SK-N-SH treated with all-trans-retinoic acid at 6 μM for 48 hours (cell line): ENCODE measurements at regions not wholly inside any gene's neighbourhood (a gene's known extent, or its start where the extent isn't known, plus 50 kb on each side); places are given as distances from the start of the nearest gene placed in this dataset.

Experiments used
- ARNTL ChIP-seq: fragments of 450-650 bp; formaldehyde crosslinking; IDR thresholded peaks from 2 replicates; pipeline ENCODE4 v1.5.0; 2020; ENCODE audit warnings: low read depth, mild to moderate bottlenecking, moderate library complexity, borderline replicate concordance
- CSDC2 ChIP-seq: fragments of 250-450 bp; sonication (Bioruptor Pico); IDR thresholded peaks from 2 replicates; pipeline ENCODE4 v1.5.0; 2020; ENCODE audit warnings: mild to moderate bottlenecking, moderate library complexity
- CSRNP3 ChIP-seq: fragments of 250-450 bp; sonication (Bioruptor Pico); IDR thresholded peaks from 2 replicates; pipeline ENCODE4 v1.5.1; 2021; ENCODE audit warnings: mild to moderate bottlenecking, moderate library complexity
- GLIS3 ChIP-seq: fragments of 250-450 bp; sonication (Bioruptor Pico); IDR thresholded peaks from 2 replicates; pipeline ENCODE4 v1.5.0; 2020; ENCODE audit warnings: mild to moderate bottlenecking, moderate library complexity
- PATZ1 ChIP-seq: fragments of 250-450 bp; sonication (Bioruptor Pico); IDR thresholded peaks from 2 replicates; pipeline ENCODE4 v1.8.0; 2020; ENCODE audit warnings: mild to moderate bottlenecking, moderate library complexity, borderline replicate concordance
- POU6F1 ChIP-seq: fragments of 250-450 bp; sonication (Bioruptor Pico); IDR thresholded peaks from 2 replicates; pipeline ENCODE4 v1.8.0; 2021; ENCODE audit warnings: low read depth, mild to moderate bottlenecking, moderate library complexity, borderline replicate concordance
- RARB ChIP-seq: fragments of 250-450 bp; sonication (Bioruptor Pico); IDR thresholded peaks from 2 replicates; pipeline ENCODE4 v1.8.0; 2021; ENCODE audit warnings: mild to moderate bottlenecking, moderate library complexity
- ZFP3 ChIP-seq: fragments of 250-450 bp; sonication (Bioruptor Pico); IDR thresholded peaks from 2 replicates; pipeline ENCODE4 v1.5.0; 2020; ENCODE audit warnings: mild to moderate bottlenecking, moderate library complexity
- ZFP30 ChIP-seq: fragments of 450-650 bp; formaldehyde crosslinking; IDR thresholded peaks from 2 replicates; pipeline ENCODE4 v1.5.0; 2022; ENCODE audit warnings: mild to moderate bottlenecking, moderate library complexity
- ZNF8 ChIP-seq: fragments of 450-650 bp; formaldehyde crosslinking; IDR thresholded peaks from 2 replicates; pipeline ENCODE4 v1.5.0; 2020; ENCODE audit warnings: mild to moderate bottlenecking, moderate library complexity

- TF ChIP-seq CSRNP3 (CRISPR knock-in tag) (no peak), RARB (no peak), GLIS3 (CRISPR knock-in tag) (no peak), ARNTL (CRISPR knock-in tag) (no peak), ZFP3 (CRISPR knock-in tag) (no peak), PATZ1 (no peak), ZNF8 (CRISPR knock-in tag) (no peak), CSDC2 (CRISPR knock-in tag) (no peak), ZFP30 (CRISPR knock-in tag) (no peak), POU6F1 (no peak)
Measured at GRCh38 chr5:125579182-125579581, 832.7 kb upstream of the ZNF608 start.
